COLO668 (cell line): ENCODE measurements at regions not wholly inside any gene's neighbourhood (a gene's known extent, or its start where the extent isn't known, plus 50 kb on each side); places are given as distances from the start of the nearest gene placed in this dataset.
"Not testable (repeated sequence)": the region's sequence is repeated elsewhere in the genome, so short reads cannot be mapped to it uniquely, and the experiment has no call there.

ENCODE experiments used
- DNase-seq: peaks from one replicate; lab custom pipeline; 2025; ENCODE audit not compliant: unreplicated experiment; lab: John Stamatoyannopoulos, UW

DNA sequence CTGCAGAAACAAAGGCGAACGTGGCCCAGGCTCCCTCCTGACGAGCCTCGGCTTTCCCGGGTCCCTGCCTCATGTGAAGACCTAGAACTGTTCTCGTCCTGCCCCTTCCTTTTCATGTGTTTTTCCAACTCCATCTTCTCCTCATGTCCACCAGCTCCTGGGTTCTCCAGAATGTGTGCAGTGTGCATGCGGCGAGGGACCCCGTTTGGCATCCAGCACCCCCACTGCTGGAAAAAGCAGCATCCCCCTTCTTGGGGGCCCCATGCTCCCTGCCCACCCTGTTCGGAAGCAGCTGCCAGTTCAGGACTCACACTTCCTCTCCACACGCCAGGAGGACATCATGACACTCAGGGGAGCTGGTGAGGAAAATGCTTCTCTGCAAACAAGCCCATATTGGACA is 313.5 kb downstream of the BRD1 start:
- DNase-seq, result no peak

DNA sequence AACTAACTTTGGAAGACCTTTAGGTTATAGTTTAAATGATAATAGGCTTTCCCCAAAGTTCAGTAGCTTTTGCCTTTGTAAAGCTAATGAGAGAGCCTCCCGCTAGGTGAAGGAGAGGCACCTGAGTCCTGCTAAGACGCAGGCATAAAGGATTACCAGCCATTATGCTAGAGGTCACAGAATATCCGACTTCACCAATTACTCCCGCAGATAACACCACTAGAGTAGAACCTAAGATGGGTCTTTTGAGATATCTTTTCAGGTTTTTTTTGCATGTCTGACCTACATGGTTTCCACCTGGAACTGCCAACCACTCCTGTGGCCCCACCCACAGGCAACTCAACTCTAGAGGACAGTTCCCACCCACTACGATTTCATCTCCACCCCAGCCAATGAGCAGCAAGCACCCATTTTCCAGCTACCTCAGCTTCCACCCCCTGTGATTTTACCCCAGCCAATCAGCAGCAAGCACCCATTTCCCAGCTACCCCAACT is 314.3 kb downstream of the BRD1 start:
- DNase-seq, result no peak

DNA sequence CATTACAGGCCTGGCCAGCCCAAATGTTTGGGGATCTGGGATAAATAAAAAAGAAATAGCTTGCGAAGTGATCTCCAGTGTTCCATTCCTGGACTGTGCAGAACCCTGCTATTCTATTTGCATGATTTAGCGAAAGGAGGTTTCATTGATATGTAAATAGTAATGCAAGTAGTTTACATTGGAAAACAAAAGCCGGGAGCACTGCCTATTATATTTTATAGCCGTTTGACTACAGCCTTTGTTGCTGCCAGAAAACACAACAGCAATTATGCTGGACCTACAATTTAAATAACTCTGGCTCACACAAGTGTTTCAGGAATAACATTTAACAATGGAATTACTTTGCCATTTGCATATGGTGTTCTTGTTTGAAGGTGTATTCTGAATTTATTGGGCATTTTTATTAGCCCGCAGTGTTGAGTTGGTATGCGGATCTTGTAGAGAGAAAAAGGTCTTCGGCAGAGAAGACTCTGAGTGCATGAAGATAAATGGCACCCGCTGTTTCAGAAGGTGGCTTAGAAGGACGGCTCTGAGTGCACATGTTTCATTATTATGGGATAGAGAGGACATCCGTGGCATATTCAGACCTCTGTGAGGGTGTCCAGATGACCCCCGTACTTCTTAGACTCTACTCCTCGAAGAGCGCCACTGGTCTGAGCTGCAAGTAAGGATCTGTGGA is 315.0 kb downstream of the BRD1 start:
- no peak for DNase-seq

DNA sequence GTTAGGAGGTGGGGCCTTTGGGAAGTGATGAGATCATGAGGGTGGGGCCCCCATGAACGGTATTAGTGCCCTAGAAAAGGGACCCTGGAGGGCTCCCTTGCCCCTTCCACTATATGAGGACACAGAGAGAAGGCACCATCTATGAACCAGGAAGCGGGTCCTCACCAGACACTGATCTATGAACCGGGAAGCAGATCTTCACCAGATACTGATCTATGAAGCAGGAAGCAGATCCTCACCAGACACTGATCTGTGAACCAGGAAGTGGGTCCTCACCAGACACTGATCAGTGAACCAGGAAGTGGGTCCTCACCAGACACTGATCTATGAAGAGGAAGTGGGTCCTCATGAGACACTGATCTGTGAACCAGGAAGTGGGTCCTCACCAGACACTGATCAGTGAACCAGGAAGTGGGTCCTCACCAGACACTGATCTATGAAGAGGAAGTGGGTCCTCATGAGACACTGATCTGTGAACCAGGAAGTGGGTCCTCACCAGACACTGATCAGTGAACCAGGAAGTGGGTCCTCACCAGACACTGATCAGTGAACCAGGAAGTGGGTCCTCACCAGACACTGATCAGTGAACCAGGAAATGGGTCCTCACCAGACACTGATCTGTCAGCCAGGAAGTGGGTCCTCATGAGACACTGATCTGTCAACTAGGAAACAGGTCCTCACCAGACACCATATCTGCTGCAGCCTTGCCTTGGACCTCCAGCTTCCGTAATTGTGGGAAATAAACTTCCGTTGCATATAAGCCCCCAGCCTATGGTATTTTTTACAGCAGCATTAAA is 316.1 kb downstream of the BRD1 start:
- not testable (repeated sequence) for DNase-seq

DNA sequence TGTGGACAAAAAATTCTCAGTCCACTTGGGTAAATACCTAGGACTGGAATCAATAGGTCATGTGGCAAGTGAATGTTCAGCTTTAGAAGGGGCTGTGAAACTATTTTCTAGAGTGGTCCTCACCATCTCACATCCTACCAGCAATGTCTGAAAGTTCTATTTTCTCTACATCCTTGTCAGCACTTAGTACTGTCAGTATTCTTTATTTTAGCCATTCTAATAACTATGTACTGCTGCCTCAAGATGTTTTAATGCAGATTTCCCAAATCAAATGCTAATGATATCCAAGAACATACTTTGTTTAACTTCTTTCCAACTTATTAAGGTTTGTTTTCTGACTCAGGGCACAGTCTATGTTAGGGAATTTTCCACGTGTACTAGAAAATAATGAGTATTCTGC is 317.0 kb downstream of the BRD1 start:
- DNase-seq, result no peak

DNA sequence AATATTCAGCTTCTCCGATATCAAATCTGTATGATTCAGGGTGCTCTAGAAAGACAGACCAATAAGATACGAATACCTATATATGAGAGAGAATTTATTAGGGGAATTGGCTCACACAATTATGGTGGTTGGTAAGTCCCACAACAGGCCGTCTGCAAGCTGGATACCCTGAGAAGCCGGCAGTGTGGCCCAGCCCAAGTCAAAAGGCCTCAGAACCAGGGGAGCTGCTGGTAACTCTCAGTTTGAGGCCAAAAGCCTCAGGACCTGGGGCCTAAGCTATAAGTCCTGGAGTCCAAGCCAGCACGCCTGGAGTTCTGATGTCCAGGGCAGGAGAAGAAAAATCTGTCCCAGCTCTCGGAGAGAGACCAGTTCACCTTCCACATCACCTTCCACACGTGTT is 318.7 kb downstream of the BRD1 start:
- DNase-seq, result no peak

DNA sequence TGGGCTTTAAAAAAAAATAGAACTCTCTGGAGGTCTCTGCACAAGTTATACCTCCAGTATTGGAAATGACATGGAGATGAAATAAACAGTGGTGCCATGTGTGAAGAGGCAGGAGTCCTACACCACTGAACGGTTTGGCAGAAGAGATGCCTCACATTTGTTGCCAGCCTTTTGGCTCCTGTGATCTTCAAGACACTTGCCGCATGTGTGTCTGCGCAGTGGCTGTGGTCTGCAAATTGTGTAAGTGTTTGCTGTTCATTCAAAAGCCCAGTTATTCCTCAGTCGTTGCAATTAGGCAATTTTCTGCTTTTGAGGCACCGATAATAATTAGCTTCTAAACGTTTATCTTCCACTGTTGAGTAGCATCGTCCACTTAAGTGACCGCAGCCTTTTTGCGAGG is 319.1 kb downstream of the BRD1 start:
- no peak for DNase-seq

DNA sequence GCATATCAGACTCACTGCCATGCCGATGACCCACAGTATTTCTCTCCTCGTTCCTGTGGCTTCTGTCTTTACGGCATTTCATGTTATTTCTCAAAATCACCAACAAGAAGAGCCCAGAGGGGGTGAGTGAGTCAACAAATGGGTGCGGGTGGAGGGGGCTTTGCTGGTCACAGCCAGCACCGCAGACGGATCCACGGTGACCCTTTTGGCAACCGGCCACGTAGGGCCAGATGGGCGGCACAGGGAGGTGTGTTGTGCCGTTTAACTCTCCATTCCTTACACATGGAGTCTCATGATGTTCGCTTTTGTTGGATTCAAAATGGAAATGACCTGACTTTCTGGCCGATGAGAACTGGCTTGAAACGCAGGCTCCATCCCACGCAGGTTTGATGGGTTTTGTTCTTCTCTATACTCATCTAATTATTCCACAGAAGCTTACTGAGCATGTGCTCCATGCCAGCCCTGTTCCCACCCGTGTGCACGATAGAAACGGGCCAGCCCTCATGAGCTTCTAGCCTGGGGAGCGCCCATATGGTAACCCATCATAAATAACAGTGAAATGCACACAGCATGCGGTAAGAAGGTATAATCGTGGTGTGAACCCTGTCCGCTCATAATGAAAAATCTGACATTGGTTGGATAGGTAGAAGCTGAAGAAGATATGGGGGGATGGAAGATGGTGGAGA is 319.9 kb downstream of the BRD1 start:
- no peak for DNase-seq

DNA sequence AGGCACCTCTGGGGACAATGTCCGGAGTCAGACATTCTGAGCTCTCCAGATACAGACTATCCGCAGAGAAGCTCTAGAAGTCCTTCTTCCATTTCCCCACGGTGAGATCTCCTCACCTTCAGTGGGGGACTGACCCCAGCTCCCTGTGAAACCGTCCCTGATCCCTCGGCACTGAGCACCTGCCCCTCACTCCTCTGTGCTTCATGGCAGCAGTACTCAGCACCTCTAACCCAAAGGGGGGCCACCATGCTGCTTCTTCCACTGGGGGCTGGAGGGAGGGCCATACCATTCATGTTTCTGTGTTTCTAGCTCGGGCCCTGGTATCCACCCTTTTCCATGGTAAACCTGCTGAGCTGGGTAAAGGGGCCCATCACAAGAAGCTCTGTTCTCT is 321.7 kb downstream of the BRD1 start:
- no peak for DNase-seq

DNA sequence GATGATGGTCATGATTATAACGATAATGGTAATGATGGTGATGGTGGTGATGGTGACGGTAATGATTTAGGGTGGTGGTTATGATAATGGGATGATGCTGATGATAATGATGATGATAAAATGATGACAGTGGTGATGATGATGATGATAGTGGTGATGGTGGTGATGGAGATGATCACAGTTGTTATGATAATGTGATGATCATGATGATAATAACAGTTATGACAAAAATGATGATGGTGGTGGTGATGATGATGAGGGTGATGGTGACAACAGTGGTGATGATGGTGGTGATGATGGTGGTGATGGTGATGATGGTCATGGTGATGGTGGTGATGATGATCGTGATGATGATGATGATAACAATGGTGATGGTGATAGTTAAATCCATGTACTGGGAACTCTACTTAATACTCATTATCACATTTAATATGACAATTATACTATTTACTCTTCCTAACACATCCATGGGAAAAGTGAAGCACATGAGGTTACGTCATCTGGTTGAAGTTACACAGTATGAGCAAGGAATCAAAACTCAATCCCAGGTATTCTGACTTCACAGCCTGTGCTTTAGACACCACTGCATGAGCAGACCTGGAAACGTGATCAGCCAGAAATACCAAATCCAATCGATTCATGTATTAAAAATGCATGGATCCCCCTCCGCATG is 322.2 kb downstream of the BRD1 start:
- DNase-seq, result no peak

DNA sequence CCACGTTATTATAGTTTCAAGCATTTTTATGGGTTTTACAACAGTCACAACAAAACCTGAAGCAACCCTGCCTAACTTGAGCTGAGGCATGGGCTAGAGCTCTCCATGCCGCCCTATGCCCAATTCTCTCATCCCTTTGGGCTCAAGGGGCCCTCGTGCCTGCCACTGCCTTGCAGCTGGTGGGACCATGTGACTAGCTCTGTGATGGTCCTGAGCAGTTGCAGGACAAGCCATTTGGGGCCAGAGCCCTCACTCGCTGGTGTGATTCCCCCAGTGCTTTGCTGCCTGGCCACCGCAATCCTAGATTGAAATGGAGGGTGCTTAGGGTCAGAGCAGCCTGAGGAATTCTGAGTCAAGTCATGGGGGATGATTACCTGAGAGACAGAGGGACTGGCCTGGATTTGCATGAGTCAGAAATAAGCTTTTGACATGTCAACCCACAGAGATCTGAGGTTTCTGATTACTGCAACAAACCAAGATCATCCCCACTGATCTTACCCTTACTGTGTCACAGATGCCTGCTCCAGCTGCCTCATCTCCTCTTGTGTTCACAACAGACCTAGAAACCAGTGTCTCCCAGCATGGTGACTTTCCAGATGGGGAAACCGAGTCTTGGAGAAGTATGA is 323.7 kb downstream of the BRD1 start:
- DNase-seq, result no peak

DNA sequence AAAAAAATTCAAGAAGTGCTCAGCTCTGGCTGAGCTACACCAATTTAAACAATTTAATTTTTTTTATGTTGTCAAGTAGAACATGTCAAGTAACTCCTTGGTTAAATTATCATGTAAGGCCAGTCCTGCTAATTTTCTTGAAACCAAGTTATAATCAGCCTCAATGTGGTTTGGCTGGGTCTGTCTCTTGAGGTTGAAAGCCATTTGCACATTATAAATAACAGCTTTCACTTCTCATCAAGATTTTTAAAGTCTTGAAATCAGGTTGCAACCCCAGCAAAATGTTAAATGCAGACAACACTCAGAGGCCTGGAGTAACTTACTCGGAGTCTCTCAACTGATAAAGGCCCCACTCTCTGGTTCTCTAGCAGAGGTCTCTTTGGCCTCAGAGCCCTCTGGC is 324.4 kb downstream of the BRD1 start:
- DNase-seq, result no peak

DNA sequence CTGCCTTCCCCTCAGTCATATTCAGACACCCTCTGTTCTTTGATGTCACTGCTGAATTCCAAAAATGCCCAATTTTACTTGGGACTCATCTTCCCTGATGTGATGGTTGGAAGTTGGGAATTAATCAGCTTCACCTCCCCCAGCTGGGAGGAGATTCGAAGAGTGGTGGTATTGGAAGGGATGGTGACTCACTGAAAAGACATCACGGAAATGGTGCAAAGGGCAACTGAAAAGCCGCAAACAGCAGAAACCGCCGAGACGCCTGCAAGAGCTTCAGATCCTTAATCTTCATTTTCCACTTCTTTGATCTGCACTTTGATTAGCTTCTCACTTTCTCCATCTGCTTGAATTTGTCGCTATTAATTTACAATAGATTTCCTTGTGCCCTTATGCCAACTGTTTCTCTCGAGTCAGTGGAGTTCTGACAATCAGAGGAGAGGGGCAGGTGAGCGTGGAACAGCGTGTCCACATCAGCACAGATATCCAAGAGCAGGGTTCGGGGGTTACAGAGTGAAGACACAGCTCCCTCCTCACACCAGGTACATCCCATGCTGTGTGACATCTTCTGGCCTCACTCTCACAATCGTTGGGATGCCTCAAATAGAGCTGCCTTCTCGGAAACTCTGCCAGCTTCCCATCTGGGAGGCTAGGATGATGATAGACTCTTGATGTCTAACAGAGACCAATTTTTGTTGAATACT is 325.4 kb downstream of the BRD1 start:
- DNase-seq, result no peak

DNA sequence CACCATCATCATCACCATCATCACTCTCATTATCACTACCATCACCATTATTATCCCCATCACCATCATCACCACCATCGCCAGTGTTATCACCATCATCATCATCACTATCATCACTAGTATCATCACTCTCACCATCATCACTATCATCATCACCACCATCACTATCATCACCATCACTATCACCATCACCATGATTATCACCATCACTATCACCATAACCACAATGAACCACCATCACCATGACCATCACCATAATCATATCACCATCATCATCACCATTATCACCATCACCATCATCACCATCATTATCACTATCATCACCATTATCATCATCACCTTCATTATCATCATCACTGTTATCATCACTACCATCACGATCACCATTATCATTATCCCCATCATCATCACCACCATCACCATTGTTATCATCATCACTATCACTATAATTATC is 326.7 kb downstream of the BRD1 start:
- DNase-seq, result no peak

DNA sequence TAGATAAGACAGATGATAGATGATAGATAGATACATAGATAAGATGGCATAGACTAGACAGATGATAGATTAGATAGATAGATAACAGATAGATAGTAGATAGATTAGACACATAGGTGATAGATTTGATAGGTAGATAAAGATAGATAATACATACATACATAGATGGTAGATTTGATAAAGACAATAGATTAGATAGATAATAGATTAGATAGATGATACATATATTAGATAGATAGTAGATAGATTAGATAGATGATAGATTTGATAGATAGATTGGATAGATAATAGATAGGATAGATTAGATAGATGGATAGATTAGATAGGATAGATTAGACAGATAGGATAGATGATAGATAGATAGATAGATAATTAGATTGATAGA is 327.6 kb downstream of the BRD1 start:
- DNase-seq, result no peak

DNA sequence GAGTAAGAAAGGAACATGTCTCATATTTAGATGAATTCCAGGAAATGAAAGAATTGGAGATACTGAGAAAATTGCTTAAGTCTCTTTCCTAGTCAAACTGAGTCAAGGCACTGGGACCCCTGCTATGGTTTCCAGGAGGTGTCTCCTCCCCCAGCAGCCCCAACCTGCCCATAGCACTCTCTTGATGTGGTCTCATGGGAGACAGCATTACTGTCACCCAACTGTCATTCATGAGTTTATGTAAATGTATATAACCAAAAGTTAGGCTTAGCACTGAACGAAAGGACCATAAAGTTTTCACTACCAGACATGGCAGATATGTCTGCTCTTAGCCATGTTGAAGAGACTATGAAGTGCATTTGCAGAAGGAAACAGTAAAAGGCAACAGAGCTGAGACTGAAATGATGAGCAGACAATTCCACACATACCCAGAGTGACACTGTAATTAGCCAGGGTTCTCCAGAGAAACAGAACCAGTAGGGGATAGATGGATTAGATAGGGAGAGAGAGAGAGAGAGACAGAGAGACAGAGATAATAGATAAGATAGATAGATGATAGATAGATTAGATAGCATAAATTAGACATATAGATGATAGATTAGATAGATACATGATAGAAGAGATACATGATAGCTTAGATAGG is 328.1 kb downstream of the BRD1 start:
- DNase-seq, result no peak

DNA sequence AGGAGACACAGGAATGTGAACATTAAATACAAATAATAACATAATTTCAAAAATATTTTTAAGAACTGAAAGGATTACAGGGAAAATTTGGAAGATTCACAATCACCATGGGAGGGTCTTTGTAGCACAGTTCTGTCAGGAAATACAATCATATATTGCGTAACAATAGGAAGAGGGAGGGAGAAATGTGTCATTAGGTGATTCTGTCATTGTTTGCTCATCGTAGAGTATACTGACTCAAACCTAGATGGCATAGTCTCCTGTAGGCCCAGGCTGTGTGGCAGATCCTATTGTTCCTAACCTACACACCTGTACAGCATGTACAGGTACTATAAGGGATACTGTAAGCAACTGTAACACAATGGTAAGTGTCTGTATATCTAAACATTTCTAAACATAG is 330.4 kb downstream of the BRD1 start:
- no peak for DNase-seq

DNA sequence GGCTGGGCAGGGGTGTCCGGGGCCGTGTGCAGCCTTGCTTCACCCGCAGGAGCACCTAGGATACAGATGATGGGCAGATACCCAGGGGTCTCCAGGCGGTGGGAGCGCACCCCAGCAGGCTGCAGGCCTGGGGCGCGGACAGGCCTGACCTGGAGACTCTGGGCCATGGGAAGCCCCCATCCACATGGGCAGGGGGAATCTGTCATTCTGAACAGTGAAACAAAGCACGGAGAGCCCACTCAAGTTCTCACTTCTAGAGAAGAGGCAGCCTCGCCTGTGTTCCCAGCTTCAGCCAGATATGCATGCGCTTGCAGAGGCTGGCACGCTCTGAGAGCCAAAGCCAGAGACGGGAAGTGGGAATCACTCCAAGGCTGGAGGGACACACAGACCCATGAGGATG is 333.1 kb downstream of the BRD1 start:
- DNase-seq, result no peak

DNA sequence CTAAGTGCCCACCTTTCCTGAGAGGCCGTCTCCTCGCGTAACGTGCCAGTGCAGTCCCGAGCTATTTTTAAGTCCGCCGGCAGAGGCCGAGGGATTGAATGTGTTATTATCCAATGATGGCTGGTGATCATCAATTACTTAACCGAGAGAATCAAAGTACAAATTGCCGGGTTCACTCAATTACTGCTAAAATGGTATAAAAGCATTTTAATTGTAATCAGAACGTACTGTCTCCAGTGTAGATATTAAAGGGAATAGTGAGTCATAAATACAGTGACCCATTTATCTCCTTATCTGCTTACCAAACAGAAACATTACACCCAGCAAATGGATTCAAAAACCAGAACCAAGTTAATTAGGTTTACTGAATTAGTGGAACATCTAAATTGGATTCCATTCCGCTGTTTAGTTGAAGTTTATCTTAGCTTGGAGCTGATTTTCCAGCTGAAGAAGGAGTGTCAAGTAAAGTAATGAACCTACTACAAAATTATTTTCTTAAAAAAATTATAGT is 334.9 kb downstream of the BRD1 start:
- DNase-seq, result no peak

DNA sequence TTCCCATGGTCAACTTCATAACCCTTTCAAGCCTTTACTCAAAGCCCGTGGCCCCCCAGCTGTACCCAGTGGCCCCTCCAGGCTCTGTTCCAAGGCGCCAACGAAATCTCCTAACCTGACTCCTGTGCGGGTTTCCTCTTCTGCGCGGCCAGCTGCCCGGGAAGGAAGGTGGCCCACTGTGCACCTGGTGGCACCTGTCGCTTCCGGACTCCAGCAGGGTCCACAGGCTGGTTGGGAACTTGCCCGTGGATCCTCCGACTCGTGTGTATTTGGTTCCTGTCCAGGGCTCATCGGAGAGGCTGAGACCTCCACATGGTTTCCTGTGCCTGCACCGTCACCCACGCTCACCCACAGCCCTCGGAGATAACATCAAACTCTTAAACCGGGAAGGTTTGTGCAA is 335.4 kb downstream of the BRD1 start:
- no peak for DNase-seq
